CD4-positive, alpha-beta T cell treated with Interleukin-1 beta for 1 hour (primary cell): ENCODE measurements at regions not wholly inside any gene's neighbourhood (a gene's known extent, or its start where the extent isn't known, plus 50 kb on each side); places are given as distances from the start of the nearest gene placed in this dataset.

Source experiments
- DNase-seq, 2 donors: peaks; one replicate each; pipeline ENCODE4 v3.0.0-alpha.2; 2020 to 2022

DNA sequence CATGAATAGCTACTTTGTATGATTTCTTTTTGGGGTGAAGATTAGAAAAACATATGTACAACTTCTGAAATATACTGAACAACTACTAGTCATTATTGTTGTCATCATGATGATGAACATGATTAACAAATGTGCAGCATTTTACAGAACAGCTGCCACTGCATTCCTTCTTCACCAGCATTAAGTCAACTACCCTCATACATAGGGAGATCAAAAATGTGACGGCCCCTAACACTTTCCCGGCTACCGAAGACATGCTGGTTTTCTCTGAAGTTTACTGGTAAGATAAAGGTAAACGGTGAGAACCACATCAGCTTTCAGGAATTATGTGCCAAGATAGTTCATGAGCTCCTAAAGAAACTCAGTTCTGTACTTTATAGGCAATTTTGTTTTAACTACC, 121.0 kb upstream of the LRATD1 start:
- no peak for DNase-seq

DNA sequence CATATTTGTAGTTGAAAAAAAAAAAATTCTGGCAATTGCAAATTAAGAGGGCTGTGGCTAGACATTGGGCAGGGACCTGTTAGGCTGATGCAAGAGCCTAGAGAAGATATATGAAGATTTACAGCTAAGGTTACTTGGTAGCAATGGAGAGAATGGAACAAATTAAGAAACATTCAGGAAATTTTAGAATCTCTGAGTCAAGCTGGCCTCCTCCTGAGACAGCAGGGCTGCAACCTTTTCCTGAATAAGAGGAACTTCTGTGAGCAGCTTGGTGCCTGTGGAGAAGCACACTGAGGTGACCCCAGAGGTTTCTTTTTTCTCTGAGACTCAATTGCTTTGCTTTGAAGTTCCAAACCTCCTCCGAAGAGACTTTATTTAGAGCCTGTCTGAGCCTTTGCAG, 118.6 kb upstream of the LRATD1 start:
- no peak for DNase-seq

DNA sequence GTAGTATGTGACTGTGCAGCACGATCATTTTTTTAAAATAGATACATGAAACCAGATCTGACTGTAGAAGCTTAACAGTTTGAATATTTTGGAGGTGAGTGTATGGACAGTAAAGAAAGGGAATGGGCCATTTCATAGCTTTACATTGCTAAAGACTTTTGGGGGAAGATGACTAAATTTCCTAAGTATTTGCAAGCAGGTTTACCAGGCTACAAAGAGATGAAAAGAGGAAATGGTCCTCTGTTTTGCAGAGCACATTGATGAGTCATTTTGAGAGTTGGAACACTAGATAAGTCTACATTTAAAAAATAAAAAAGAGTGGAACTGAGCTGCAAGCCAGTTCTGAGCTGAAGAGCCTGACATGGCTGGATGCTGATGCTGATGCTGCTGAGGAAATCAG, 115.7 kb upstream of the LRATD1 start:
- DNase-seq, result no peak

DNA sequence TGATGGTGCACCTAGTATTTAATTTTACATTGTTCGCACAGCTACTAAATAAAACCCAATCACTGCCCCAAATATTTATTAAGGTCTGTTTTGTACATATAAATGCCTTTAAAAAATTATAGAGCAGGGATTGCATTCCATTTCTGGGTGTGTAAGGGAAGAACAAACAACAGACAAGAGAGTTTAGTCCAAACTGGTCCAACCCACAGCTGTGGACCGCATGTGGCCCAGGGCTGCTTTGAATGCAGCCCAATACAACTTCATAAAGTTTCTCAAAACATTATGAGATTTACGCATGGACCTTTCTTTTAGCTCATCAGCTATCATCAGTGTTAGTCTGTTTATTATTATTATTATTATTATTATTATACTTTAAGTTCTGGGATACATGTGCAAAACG, 114.8 kb upstream of the LRATD1 start:
- no peak for DNase-seq

DNA sequence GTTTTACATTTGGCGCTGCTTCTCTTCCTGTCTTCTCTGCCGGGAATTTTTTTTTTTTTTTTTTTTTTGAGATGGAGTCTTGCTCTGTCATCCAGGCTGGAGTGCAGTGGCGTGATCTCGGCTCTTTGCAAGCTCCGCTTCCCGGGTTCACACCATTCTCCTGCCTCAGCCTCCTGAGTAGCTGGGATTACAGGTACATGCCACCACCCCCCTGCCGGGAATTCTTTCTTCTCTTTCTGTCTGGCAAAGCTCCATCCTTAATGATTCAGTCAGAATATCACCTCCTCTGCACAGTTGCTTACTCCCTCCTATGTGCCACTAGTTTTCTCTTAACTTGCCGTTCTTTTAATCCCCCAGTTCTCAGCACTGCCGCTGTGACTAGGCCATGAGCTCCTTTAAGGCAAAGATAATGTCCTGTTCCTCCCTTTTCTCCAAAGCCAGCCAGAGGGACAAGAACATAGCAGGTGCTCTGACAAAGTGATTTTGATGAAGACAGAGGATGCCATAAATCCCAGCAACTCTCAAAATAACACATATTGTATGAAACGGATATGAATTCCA, 112.1 kb upstream of the LRATD1 start:
- no peak for DNase-seq

DNA sequence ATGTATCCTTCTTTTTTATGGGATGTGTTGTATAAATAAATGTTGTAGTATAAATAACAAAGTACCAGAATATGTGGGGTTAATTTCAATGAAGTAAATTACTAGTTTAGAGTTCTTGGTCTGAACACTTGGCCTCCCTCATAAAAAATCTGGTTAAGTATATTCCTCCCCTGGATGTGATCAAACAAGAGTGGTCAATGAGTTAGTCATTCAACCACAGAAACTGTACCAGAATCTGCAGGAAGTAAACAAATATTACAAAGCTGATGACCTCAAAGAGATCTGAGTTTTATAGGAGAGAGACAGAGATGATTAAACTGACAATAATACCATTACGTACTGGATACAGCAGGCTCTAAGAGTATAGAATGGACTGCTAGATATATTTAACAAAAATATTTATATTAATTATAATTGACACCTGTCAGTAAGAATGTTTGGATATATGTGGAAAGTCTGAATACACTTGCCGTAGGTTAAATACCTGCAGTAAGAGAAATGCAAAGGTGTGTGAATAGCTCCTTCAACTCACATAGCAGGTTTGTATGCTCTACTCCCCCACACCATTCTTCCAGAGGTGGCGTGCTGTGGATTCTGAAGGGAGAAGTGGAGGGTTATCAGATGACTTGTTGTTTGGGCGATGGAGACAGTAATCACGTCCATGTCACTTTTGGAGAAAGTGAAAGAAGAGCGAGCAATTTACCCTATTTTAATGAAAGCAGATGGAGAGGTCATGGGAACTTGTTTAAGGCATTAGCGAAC, 108.3 kb upstream of the LRATD1 start:
- DNase-seq, result no peak

DNA sequence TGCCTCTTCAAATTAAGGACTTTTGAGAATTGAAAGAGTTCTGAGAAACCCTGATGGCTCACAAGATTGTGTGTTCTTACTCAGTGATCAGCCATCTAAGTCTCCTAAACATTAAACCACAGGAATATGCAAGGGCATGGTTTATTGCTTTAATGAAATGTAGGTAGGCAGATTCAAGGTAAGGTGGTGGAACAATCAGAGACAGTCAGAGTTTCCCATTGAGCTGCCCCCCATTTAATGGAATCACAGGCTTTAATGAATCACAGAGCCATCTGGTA, 107.8 kb upstream of the LRATD1 start:
- no peak for DNase-seq

DNA sequence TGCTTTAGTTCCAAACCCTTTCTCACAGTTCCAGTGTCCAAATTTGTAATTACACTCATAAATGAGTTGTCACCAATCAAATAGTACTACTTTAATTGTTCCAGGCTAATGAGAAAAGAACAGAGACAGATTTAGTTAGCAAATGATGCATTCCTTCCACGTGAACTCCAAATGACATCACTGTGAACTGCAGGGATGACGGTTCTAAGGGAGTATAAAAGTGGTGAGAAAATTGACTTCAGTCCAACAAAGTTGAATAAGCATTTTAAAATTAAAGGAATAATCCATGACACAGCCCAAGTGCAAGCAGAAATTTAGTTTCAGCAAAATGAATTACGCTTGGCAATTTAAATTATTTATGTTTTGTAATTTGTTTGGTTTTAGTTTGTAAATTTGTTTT, 102.0 kb upstream of the LRATD1 start:
- DNase-seq, result no peak

DNA sequence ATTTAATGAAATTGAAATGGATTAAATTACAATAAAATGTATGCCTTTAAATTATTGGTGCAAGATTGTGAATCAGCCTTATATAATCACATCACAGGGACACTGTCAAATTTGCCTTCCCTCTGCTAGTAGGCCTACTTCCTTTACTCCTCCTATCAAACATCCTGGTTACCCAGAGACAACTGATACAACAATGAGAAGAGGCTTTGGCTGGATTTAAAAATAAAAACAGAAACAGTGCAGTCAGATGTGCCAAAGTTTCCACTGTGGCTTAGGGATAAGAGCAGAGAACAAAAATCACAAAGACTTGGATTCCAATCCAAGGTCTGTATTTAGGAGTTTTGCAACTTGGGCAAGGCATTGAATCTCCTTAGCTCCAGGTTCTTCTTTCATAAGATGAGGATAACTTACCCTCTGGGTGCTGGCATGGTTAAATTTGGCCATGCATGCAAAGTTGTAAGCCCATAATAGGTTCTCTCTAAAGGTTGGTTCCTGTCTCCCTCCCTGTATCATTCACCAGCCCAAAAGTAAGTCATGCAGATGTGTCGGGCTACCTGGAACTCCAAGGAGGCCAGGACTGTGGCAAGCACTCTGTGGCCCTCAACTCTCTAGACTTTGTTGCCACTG, 99.3 kb upstream of the LRATD1 start:
- no peak for DNase-seq

DNA sequence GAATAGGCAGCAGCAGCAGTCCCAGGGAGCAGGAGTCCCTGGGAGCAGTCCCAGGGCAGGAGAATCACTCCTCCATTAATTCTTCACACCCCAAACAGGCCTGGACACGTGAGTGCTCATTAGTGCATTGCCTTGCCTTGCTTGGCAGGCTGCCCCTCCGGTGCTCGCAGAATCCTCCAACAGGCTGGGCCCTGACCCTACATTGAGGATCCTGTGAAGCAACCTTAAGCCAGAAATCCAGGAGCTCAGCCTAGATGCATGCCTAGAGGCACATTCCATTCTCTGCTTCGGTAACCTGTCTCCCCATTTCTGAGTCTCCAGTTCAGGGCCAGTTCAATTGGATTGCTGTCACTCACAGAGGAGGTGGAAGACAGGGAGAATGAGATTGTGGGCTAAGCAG, 97.4 kb upstream of the LRATD1 start:
- DNase-seq, result no peak

DNA sequence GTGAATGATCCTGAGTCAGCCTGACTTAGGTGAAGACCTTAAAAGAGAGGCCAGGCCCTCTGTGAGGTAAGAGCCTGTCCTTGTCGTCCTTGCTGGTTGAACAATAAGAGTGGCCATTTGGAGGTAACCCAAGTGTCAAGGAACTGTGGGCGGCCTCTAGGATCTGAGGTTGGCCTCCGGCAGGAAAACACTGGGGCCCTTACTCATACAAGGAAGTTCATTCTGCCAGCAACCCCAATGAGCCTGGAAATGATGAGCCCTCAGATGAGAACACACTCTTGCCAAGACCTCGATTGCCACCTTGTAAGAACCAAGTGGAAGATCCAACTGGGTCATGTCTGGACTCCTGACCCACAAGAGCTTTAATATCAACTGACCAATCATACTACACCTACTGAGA, 95.5 kb upstream of the LRATD1 start:
- DNase-seq, result no peak

DNA sequence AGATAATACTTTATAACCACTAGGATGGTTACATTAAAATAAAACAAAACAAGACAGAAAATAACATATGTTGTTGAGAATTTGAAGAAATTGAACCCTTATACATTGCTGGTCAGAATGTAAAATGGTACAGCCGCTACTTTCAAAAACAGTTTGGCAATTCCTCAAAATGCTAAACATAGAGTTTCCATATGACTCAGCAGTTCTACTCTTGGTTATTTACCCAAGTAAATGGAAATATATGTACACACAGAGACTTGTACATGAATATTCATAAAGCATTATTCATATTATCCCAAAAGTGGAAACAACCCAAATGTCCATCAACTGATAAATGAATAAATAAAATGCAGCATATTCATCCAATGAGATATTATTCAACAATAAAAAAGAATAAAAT, 92.5 kb upstream of the LRATD1 start:
- DNase-seq, result no peak

DNA sequence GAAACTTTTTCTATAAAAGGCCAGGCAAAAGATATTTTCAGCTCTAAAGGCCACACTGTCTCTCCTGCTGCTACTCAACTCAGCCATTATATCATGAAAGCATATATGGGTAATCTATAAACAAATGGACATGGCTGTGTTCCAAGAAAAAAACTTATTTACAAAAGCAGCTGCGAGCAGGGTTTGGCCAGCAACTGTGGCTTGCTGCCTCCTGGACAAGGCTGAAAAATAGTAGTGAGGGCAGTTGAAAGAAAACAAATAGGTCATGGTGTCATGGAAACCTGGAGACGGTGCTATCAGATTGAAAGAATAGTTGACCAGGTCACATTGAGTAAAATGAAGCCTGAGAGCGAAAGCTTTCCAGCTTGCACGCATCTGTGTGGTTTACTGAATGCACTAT, 89.2 kb upstream of the LRATD1 start:
- DNase-seq, result no peak

DNA sequence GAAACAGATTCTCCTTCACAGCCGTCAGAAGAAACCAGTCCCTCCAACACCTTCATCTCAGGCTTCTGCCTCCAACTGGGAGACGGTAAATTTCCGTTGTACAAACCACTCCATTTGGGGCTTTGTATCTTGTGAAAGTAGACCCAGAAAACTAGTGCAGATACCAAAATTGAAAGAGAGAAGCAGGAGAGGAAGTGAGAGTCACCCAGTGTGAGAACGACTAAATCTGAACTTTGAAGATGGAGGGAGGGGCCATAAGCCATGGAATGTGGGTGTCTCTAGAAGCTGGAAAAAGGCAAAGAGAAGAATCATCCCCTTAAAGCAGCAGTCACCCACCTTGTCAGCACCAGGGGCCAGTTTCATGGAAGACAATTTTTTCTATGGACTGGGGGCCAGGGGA, 88.3 kb upstream of the LRATD1 start:
- no peak for DNase-seq

DNA sequence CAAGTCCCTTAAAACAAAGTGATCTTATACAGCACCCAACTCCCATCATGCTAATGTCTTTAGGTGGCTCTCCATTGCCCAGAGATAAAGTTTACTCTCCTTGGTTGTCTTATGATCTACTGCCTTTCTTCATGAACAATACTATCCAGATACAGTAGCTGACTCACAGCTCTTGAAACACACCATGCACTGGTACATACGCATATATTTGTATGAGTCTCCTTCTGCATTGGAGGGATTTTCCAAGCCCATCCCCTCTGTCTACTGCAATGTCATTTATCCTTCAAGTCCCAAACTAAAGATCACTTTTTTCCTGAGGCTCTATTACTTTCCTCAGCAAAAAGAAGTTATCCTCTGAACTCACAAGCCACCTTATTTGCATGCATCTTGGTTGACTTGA, 84.7 kb upstream of the LRATD1 start:
- DNase-seq, result no peak

DNA sequence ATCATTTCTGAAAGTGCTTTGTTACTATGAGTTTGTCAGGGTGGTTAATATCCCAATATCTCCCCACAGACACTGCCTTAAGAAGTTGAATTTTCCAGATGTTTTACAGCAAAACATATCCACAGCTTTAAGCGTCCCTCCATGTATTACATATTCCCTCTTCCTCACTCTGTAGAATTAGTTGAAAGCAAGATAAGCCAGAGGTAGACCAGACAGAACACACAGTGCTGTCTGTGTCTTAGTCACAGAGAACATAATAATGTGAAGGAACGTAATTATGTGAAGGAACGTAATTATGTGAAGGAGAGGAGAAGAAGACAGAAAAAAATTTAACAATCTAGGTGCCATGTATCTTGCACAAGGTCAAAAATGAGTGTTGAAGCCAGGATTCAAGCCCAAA, 81.9 kb upstream of the LRATD1 start:
- DNase-seq, result no peak

DNA sequence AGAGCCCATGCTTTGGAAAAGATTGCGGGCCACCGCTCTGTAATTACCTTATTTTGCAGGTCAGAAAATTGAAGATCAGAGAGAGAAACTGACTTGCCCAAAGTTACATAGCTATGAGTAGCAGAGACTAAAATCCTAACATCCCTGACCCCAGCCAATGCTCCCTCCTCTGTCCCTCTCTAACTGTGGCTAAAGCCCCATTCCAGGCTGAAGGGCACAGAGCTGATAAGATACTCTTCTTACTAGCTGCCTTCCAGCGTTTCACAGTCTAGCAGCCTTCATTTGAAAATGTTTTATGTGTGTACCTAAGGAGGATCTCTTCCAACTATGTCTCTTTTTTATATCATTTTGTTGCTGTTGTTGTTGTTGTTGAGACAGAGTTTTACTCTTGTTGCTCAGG, 81.4 kb upstream of the LRATD1 start:
- no peak for DNase-seq

DNA sequence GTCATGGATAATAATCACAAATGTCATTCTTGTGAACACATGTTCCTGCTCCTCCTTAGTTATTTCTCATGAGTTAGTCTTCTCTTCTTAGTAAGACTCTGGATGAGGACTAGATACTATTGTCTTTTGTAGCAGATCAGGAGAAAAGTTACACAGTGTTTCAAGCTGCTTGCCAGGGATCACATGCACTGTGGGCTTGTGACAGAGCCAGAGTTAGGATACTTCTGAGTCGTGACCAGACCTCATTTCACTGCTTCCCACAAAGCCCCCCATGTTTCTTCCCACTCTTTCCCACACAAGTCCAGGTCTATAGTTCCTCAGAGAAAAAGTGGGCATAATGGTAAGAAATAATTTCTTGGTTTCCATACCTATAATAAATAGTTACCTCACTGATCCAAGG, 80.2 kb upstream of the LRATD1 start:
- no peak for DNase-seq

DNA sequence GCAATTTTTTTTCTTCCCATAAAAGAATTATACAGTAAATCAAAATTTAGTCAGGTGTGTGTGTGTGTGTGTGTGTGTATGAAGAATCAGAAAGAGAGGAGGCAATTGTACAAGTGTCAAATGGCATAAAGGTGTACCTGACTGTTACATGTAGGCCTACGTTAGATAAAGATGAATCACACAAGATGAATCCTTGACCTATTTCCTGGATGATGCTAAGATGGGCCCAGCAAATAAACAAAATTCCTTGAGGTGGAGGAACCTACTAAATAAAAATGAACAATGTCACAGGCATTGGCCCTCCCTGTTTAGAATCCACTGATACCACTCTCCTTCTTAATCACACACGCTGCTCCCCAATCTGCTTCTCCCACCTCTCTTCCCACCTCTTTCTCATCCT, 79.7 kb upstream of the LRATD1 start:
- no peak for DNase-seq

DNA sequence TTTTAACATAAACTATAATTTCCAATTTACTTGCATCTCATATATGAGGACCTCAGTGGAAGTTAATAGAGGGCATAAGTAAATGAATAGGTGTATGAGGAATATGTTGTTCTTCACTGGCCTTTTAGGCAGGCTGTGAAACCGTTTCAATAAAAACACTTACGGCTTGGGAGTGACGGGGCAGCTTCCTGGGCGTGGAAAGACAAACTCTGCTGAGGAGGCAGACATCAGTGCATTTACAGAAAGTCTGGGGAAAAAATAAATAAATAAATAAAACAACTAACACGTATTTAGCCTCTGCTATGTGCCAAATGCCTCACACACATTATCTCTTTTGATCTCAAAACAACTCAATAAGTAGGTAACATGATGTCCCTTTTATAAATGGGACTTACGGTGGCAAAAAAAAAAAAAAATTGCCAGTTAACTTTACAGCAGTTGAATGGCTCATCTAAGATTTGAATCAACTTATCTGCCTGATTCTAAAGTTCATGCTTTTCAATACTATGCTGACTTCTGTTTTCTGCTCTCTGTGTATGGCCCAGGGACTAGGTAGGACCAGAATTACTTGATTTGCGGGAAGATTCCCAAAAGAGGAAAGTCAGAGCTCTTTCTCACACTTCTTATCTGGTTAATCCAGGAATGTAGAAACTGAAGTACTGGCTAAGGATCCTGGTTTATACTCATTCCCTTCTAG, 77.5 kb upstream of the LRATD1 start:
- DNase-seq, result no peak

DNA sequence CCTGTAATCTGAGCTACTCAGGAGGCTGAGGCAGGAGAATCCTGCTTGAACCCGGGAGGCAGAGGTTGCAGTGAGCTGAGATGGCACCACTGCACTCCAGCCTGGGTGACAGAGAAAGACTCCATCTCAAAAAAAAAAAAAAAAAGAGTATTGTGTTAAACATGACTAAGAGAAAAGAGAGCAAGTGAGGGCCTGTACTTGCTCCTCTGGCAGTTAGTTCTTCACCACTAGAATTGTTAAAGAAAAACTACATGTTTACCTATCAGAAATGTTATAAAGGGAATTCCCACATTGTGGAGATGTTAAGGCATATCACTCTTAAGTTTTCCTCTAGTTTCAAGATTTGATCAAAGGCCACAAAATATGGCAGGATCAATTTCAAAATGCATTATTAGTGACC, 75.4 kb upstream of the LRATD1 start:
- no peak for DNase-seq

DNA sequence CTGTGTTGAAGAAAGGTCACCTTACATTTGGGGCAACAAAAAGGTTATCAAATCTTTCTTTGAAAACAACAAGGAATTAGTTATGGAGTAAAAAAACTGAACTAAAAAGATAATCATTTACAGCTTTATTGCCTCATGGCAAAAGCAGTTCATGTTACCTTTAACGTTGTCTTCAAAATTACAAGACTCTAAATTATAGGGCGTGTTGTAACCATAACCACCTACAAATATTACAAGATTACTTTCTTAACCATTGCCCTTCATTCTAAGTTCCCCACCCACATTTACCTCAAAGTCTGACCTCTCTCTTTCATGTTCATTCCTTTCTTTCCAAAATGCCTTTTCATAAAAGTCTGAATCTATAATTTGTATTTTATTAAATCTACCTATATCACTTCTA, 74.6 kb upstream of the LRATD1 start:
- DNase-seq, result no peak

DNA sequence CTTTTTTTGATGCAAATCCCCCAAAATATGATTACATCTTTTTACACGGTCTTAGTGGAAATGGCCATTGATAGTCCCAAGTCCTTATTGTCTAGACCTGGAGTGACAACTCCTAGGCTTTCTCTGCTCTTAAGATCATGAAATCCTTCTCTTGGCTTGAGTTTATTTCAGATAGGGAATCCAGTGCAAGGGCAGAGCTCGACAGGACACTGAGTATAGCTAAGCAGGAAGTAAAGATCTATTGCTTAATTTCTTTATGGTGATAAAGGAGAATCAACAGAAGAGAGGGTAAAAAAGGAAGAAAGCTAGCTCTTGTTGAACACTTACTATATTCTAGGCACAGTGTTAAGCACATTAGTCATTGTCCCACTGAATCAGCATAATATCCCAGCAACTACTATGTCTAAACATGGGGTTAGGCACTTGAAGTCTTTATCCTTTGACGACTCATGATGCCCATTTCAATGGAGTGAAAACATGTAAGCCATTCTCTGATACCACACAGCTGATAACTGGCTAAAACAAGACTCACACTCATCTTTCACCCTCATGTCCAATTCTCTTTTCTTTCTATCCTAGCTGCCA, 74.1 kb upstream of the LRATD1 start:
- DNase-seq, result no peak

DNA sequence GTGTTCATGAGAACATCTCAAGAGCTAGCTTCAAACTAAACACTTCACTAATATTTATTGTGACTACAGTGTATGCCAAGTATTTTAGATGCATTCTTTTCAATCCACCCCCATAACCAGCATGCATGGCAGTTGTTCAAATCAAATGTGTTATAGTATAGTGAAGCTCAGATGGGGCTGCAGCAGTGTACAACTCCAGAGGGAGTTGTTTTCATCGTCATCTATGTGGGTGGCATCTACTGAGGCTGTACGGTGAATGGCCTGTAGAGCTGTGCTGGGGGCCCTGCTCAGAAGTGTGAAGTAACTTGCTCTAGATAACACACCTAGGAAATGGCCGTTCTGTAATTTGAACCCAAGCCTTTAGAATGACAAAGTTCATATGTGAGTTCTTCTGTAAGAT, 71.8 kb upstream of the LRATD1 start:
- no peak for DNase-seq
